ENCODE measurements at regions not wholly inside any gene's neighbourhood (a gene's known extent, or its start where the extent isn't known, plus 50 kb on each side); places are given as distances from the start of the nearest gene placed in this dataset.

GRCh38 chr14:58697930-58698642 is 60.3 kb downstream of the DACT1 start:
- TF ChIP-seq CTCF (IDR thresholded peaks at IDR 0.05; ENCODE audit: low read depth, low read length, poor library complexity, severe bottlenecking) (no peak), EZH2phosphoT487 (IDR thresholded peaks at IDR 0.05; ENCODE audit: borderline replicate concordance, low read length) (no peak)

All from DOHH2 (cell line).